Smooth muscle cell (in vitro differentiated cells): ENCODE measurements at regions not wholly inside any gene's neighbourhood (a gene's known extent, or its start where the extent isn't known, plus 50 kb on each side); places are given as distances from the start of the nearest gene placed in this dataset.

Source experiments
- DNase-seq: peaks from one replicate; lab custom pipeline; 2025; ENCODE audit not compliant: unreplicated experiment; lab: John Stamatoyannopoulos, UW
- H2AFZ ChIP-seq: fragments of 200-600 bp; sonication (generic); 2 replicates; pipeline ENCODE4 v1.6.0; 2016; ENCODE audit warnings: antibody characterized with exemption, low read depth, mild to moderate bottlenecking
- H3F3A ChIP-seq: fragments of 200-600 bp; sonication (generic); 2 replicates; pipeline ENCODE4 v1.6.0; 2017; ENCODE audit warnings: antibody characterized with exemption, low read depth
- H3K27ac ChIP-seq: fragments of 200-600 bp; sonication (generic); 2 replicates; pipeline ENCODE4 v1.5.1; 2016; ENCODE audit warnings: low read depth, mild to moderate bottlenecking
- H3K27me3 ChIP-seq: fragments of 200-600 bp; sonication (generic); 2 replicates; pipeline ENCODE4 v1.6.1; 2016; ENCODE audit warnings: low read depth, mild to moderate bottlenecking
- H3K36me3 ChIP-seq: fragments of 200-600 bp; sonication (generic); 2 replicates; pipeline ENCODE4 v1.5.1; 2016; ENCODE audit warnings: low read depth
- H3K4me1 ChIP-seq: fragments of 200-600 bp; sonication (generic); 2 replicates; pipeline ENCODE4 v1.5.1; 2016; ENCODE audit warnings: low read depth
- H3K4me2 ChIP-seq: fragments of 200-600 bp; sonication (generic); 2 replicates; pipeline ENCODE4 v1.6.0; 2016; ENCODE audit warnings: mild to moderate bottlenecking
- H3K4me3 ChIP-seq: fragments of 200-600 bp; sonication (generic); 2 replicates; pipeline ENCODE4 v1.5.1; 2016; ENCODE audit warnings: mild to moderate bottlenecking
- H3K79me2 ChIP-seq: fragments of 200-600 bp; sonication (generic); 2 replicates; pipeline ENCODE4 v1.6.0; 2016; ENCODE audit warnings: low read depth, mild to moderate bottlenecking
- H3K9ac ChIP-seq: fragments of 200-600 bp; sonication (generic); 2 replicates; pipeline ENCODE4 v1.6.0; 2016; ENCODE audit warnings: low read depth
- H3K9me3 ChIP-seq: fragments of 200-600 bp; sonication (generic); replicated peaks from 2 replicates; pipeline ENCODE4 v1.5.1; 2016; ENCODE audit warnings: low read depth
- H4K20me1 ChIP-seq: fragments of 200-600 bp; sonication (generic); 2 replicates; pipeline ENCODE4 v1.6.0; 2016; ENCODE audit warnings: low read depth
- CTCF ChIP-seq: fragments of 200-600 bp; sonication (generic); IDR thresholded peaks from 2 replicates; pipeline ENCODE4 v1.5.1; 2017; ENCODE audit warnings: borderline replicate concordance, mild to moderate bottlenecking, antibody characterized with exemption; ENCODE audit not compliant: insufficient read depth, poor library complexity, severe bottlenecking
- WGBS: methylation state at CpG from one replicate; pipeline ENCODE4 v1.1.7; 2016; ENCODE audit warnings: low lambda C conversion rate; 5-methylcytosine and 5-hydroxymethylcytosine counted together

DNA sequence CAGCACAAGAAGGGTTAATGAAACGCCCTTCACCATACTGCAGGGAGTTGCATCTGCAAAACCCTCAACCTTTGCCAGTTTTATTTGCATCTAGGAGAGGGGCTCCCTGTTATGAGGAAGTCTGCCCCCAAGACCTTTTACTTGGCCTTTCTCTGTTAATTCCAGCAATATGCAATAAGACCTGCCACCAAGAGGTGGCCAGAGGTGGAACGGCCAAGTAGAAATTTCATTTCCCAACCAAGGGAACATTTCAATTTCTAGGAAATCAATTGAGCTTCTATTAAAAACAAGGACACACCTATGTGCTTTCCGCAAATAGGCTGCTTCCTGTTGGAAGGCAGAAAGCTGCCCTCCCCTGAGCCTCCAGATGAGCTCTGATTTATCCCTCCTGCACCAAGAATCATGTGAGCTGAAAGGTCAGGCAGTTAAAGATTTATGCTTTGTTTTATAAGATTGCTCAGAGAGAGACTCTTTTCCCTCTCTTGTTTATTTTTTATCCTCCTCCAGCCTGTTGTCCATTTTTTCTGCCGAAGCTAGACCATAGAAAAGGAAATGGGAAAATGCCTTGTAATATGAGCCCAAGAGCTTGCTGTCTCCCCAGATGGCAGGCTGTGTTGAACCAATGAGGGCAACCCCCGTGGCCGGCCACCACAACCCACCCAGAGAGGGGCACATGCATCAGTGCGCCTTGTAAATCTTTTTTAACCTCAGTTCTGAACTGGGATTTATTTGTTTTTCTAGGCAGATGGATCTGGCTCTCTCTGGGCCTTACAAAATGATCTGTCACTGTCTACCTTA lies 572.8 kb downstream of the TLE1 start:
- TF ChIP-seq CTCF = no peak
- peak overlapping the region; percentile 31 for H2AFZ ChIP-seq
- no peak overlapping the region for H3K27ac ChIP-seq
- WGBS = 70% methylated on average over 7 of the region's 7 CpGs
- no peaks in the 10 kb centered on the region for H4K20me1 ChIP-seq
- no peak overlapping the region for H3K4me2 ChIP-seq
- no peak for DNase-seq
- H3K36me3 ChIP-seq = no peaks in the 10 kb centered on the region
- H3F3A ChIP-seq = no peaks in the 10 kb centered on the region
- H3K4me1 ChIP-seq = peaks cover 18% of the 10 kb centered on the region
- no peaks in the 10 kb centered on the region for H3K9me3 ChIP-seq
- no peaks in the 10 kb centered on the region for H3K27me3 ChIP-seq
- H3K4me3 ChIP-seq = no peak overlapping the region
- H3K79me2 ChIP-seq = no peaks in the 10 kb centered on the region
- no peak overlapping the region for H3K9ac ChIP-seq

DNA sequence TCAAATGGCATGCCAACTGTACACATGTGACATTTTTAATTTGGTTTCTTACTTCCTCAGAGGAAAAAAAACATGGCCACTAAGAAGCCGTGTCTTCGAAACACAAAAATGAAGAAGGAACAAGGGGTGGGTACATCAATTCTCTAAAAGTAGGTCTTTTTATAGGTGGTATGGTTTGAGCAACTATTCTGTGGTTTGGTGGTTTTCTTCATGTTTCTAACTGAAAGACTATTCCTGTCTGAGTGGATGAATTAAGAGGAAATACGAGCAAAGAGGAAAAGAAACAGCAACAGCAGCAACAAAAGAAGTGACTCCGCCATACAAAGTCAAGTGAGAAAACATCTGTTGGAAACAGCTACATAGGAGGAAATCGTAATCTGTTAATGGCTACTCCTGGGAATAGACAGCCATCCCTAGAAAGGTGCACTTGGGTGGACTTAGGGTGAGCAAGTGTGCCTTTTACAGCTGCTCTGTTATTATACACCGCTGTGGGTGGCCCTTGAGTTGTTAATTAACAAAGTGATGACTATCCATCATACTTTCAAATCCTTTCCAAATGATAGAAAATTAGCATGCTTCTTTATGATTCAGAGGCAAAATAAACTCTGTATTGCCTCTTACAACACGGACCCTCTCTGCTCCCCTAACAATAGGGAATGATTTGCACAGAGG lies 575.8 kb downstream of the TLE1 start:
- H3K4me2 ChIP-seq = peak overlapping the region; percentile 15
- no peaks in the 10 kb centered on the region for H3K27me3 ChIP-seq
- H3K9ac ChIP-seq = no peak overlapping the region
- H3F3A ChIP-seq = no peaks in the 10 kb centered on the region
- no peak for DNase-seq
- 76% methylated on average over 7 of the region's 7 CpGs for WGBS
- H3K27ac ChIP-seq = no peak overlapping the region
- no peak overlapping the region for H3K4me3 ChIP-seq
- H4K20me1 ChIP-seq = no peaks in the 10 kb centered on the region
- TF ChIP-seq CTCF = no peak
- H2AFZ ChIP-seq = peak overlapping the region; percentile 36
- no peaks in the 10 kb centered on the region for H3K79me2 ChIP-seq
- H3K4me1 ChIP-seq = peaks cover 18% of the 10 kb centered on the region
- no peaks in the 10 kb centered on the region for H3K9me3 ChIP-seq
- H3K36me3 ChIP-seq = no peaks in the 10 kb centered on the region

GRCh38 chr9:81112627-81113452 lies 576.5 kb downstream of the TLE1 start:
- Histone ChIP-seq H3F3A (no peaks in the 10 kb centered on the region), H3K4me3 (no peak overlapping the region), H3K9ac (no peak overlapping the region), H3K27me3 (no peaks in the 10 kb centered on the region), H3K4me1 (peaks cover 18% of the 10 kb centered on the region), H2AFZ (no peak overlapping the region), H3K27ac (no peak overlapping the region), H3K79me2 (no peaks in the 10 kb centered on the region), H3K4me2 (peak overlapping the region; percentile 15), H4K20me1 (no peaks in the 10 kb centered on the region), H3K9me3 (no peaks in the 10 kb centered on the region), H3K36me3 (no peaks in the 10 kb centered on the region)
- 65% methylated on average over 7 of the region's 7 CpGs for WGBS
- TF ChIP-seq CTCF = no peak
- no peak for DNase-seq
